ENCODE measurements at regions not wholly inside any gene's neighbourhood (a gene's known extent, or its start where the extent isn't known, plus 50 kb on each side); places are given as distances from the start of the nearest gene placed in this dataset.

GRCh38 chr10:130776724-130777123 lies 534.8 kb downstream of the TCERG1L start:
- DNase-seq, result no peak

- no peak for DNase-seq
Observed at GRCh38 chr10:130777507-130778165, 533.9 kb downstream of the TCERG1L start.

DNA sequence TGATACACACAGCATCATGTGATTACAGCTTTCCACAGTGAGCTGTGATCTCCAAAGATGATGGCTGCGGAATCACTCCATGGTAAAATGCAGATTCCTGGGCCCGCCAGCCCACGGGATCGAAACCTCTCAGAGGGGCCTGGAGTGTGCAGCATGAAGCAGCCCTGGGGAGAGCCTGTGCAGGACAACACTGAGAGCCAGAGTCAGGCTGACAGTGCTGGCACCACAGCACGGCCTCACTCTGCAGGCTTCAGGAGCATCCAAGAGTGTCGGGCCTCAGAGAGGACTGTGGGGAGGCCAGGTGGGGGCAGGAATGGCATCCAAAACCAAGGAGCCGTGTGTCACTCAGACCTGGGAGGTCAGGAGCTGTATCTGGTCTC lies 533.4 kb downstream of the TCERG1L start:
- no peak for DNase-seq

DNA sequence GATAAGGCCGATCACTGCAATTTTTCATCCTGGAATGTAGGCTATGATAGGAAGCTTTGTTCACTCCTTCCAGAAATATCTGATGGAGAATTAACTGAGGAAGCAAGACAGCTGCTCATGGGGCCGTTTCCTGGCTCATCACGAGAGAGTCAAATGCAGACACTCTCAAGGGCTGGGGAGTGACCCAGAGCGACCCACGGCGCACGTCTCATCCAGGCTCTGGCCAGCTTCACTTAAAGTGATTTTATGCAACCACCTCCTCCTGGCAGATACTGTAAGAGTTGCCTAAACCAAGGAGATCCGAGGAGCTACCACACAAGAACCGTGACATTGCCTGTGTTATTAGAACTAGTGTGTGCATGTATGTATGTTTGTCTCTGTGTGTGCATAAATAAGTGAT lies 530.8 kb downstream of the TCERG1L start:
- DNase-seq, result no peak

DNA sequence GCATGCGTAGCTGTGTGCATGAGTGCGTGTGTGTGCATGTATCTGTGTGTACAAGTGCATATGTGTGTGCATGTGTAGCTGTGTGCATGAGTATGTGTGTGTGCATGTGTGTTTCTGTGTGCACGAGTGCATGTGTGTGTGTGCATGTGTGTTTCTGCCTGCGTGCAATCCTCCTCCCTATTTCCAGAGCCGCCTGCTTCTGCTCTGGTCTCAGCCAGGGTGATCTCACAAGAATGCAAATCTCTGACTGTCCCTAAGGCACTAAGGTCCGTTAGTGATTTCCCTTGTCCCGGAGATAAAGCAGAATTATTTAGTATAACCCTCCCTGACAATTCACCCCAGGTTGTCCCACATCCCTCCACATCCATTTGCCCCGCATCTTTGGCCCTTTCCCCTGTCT lies 530.3 kb downstream of the TCERG1L start:
- DNase-seq, result no peak

DNA sequence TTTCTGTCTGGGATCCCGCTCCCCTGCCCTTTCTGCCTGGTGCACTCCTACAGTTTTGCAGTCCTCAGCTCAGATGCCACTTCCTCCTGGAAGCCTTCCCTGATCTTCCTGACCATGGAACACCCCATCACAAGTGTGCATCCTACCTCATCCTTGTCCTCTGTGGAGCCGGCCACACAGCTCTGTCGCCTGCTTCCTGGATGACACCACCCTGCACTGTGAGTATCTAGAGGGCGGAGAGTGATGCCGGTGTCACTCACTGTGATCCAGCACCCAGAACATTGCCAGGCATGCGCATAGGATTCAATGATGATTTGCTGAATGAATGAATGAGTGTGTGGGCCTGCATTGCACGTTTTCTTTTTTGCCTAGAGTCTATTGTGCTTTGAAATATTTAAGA lies 529.9 kb downstream of the TCERG1L start:
- no peak for DNase-seq

DNA sequence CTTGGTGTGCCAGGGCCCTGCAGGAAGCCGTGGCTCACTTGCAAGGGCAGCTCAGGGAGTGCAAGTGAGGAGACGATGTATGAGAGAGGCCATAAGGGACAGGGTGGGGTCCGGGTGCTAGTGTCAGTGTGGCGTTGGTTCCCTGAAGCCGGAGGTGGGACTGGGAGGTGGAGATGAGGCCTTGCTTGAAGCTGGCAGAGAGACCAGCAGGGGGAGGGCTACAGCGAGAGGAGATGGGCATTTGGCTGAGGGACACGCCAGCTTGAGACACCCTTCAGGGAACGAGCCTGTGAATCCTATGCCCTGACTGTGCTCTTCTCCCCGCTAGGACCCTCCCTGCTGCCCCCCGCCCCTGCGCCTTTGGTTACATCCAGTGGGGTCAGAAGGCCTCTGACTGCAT lies 529.1 kb downstream of the TCERG1L start:
- no peak for DNase-seq

DNA sequence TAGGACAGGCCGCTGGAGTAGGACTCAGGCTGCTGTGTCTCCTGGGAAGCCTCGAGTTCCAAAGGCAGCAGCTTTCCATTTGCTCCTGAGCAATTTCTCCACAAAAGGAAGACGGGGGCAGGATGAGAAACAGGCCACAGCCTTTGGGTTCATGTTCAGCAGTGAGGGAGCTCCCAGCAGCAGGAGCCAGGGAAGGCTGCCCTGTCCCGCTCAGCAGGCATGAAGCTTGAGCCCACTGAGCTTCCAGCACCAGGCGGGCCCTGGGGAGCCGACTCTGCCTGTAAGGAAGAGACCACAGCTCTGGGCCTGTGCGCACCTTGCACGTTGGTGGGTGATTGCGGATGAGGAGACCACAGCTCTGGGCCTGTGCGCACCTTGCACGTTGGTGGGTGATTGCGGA lies 527.2 kb downstream of the TCERG1L start:
- no peak for DNase-seq

DNA sequence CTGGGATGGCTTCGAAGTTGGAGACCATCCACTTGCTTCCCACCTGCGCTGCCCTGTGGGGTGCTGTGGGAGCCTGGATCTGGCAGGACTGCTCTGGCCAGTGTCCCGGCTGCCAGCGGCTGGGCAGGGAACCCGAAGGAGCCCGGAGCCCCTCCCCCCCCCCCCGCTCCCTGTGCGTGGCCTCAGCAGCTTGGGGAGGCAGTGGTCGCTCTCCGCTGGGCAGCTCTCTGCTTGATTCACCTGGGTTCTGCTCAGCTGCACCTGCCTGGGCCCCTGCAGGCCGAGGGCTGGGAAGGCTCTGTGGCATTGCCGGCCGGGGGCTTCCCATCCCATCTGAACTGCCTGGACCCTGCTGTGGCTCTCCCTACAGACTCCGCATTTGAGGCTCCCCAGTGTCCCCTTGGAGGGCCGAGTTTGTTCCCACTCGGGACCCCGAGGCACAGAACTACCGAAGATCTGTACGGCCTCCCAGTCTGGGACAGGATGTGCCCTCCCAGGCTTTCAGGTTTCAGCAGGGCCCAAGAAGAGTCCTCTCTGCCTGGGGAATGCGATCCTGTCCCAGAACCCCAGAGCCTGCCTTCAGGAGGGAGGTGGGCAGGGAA lies 525.1 kb downstream of the TCERG1L start:
- DNase-seq, result no peak

- no peak for DNase-seq
Observed at GRCh38 chr10:130787243-130787642, 524.3 kb downstream of the TCERG1L start.

GRCh38 chr10:130787821-130788220 lies 523.7 kb downstream of the TCERG1L start:
- no peak for DNase-seq

GRCh38 chr10:130790339-130790738 lies 521.2 kb downstream of the TCERG1L start:
- DNase-seq, result no peak

DNA sequence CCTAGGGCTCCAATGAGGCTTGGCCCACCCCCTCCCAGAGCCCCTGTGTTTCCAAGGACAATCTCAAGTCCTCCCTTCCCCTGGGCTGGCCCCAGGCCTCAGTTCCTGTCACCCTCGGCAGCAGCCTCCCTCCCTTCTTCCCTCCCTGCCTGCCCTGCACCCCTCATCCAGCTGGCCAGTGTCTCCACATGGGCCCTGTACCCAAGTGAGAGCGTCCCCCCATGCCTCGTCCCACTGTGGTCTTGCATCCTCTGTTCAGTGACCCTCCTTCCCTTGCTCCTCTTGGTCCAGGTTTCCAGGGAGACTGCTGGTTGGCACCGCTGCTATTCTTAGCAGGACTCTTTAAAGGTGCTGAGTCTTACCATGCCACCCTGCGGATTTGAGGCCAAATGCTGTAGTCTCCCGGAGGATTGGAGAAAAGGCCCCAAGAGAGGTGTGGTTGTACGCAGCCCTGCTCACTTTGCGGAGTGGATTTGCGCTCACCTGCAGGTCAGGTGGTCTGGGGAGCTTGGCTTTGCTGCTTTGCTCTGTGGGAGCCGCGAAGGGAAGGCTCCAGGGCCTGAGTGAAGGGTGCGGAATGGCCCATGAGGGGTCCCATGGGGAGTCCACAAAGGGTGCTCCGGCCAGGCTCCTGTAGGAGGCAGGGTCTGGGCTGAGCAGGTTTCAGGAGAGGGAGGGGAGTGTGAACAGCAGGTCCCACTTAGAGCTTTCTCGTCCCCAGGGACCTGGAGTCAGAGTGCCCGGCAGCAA lies 519.2 kb downstream of the TCERG1L start:
- no peak for DNase-seq

- DNase-seq, result no peak
Observed at GRCh38 chr10:130795819-130796218, 515.7 kb downstream of the TCERG1L start.

GRCh38 chr10:130799532-130799931 lies 512.0 kb downstream of the TCERG1L start:
- no peak for DNase-seq

DNA sequence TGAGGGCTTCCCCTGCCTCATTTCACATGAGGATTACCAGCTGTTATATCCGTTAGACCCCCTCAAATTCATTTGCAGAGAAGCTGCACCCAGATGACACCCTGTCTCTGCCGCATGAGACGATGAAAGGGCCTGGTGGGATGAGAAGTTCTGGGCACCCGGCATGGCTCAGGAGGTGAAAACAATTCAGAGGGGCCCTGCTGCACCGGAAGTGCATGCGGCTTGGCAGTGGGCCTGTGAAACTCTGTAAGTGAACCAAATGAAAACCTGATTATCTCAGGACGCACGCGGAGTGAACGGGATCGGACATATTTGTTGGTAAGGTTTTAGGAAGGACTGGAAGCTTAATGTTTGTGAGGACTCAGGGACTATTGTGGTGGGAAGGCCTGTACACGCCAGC lies 511.2 kb downstream of the TCERG1L start:
- no peak for DNase-seq

DNA sequence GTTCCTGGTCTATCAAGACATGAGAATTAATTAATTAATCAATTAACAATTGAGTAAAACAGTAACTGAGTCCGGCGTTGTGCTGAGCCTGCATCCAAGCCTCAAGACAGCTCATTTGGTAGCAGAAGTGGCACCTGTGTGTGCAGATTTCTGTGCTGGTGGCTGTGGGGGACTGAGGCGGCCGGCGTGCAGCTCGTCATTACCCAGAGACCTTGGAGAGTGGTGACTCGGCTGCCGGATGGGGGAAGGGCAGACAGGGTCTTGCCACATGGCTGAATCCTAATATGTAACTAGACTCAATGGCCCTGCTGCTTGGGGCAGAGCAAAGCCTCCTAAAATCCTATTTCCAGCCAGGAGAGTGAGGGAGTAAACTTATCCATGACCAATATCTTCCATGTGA lies 510.2 kb downstream of the TCERG1L start:
- DNase-seq, result no peak

DNA sequence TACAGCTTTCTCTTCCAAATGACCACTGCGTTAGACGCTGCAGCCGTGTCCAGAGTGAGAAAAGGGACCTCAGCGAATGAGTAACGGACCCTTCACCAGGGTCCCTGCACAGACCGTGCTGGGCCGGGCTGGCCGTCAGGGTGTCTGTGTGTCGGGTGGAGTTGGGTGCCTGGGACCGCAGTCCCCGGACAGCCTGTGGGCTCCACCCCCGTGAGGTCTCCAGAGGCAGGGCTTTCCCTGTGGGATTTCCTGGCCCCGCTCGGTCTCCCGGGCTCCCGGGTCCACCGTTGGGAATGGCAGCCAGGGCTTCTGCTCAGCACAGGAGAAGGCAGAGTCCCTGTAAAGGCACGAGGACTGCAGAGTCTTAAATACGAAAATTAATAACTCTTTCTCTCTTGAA lies 509.7 kb downstream of the TCERG1L start:
- no peak for DNase-seq

DNA sequence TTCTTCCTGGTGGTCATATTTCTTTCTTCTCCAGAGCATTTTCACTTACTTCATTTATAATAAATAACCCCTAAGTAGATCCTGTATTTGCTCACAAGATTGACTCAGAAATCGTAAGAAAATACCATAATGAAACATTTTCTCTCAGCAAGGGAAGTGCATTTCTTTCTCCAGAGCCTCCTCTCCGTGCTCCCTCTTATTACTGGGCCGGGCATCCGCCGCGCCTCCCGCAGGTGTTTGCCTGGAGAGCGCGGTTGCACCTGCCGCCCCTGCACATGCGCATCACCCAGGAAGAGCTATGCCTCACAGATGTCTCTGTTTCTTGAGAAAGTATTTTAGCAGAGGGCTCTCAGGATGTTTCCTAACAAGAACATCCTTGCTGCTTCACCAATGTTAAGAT lies 509.2 kb downstream of the TCERG1L start:
- no peak for DNase-seq

DNA sequence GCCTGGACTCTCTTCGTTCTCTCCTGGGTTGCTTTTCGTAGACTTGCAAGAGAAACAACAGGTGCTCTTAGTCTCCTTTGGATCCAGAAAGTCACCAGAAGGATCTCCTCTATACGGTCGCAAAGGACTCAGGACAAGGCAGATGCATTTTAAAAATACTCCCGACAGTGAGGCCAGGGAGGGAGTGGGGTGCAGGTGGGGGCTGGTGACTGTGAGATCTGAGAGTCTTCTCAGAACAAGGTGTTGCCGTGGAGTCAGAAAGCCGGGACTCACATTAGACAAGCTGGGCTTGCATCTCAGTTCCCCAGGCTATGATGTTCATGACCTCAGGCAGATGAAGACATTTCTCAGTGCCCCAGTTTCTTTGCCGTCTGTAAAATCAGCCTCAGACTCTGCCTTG lies 507.2 kb downstream of the TCERG1L start:
- DNase-seq, result no peak

DNA sequence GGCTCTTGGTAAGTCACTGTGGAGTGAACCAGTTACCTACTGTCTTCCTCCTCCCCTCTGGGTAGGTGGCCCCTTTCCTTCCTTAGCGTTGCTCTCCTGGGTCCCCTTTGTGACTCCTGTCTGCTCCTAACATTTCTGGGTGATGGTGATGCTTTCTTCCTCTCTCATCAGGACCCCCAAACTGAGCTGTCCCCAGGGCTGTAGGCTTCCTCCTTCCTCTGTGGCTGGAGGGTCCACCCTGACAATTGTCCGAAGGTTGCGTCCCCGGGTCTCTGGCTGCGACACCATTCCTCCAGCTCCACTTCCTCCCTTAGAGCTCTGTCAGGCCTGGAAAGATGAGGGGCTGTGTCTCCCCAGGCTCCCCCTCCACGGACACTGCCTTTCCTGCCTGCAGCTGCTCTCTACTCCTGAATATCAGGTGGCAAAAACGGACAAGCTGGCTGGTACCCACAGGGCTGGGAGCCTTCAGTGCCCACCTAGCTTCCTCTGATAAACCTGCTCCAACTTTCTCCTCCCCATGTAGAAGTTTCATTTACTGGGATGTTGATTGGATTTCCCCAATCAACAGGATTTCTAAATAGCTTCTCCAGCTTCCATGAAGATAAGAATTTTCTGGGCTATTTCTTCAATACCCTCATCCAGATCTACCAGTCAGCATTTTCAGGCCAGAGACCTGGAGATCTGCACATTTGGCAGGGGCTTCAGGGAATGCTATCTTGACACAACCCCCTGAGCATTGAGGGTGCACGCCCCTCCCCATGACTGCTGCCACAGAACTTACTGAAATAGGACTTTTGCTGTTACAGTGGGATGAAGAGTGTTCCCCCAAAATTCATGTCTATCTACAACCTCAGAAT lies 506.5 kb downstream of the TCERG1L start:
- no peak for DNase-seq

DNA sequence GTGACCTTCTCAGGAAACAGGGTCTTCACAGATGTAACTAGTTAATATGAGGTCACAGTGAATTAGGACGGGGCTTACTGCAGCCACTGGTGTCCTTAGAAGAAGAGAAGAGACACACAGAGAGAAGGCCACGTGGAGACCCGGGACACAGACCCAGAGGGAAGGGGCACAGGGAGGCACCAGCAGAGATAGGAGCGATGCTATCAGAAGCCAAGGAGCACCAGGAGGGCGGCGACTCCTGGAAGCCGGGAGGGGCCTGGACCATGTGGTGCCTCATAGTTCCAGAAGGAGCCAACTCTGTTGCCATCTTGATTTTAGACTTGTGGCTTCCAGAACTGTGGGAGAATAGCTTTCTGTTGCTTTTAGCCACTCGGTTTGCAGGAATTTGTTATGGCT lies 505.9 kb downstream of the TCERG1L start:
- DNase-seq, result no peak

DNA sequence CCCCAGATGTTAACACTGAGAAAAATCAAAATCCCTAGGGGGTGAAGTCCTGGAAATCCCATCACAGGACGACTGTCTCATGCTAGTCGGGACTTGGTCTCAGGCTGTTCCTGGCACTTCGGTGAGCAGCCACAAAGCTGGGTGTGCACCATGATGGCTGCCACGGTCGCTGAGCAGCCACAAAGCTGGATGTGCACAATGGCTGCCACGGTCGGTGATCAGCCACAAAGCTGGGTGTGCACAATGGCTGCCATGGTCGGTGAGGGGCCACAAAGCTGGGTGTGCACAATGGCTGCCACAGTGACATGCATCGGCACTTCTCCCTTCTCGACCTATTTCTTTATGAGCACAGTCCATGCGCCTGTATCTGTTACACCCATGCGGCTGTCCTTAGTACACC lies 505.1 kb downstream of the TCERG1L start:
- DNase-seq, result no peak

GRCh38 chr10:130807096-130807495 lies 504.4 kb downstream of the TCERG1L start:
- DNase-seq, result no peak
